AG10803 (cell line): ENCODE measurements at regions not wholly inside any gene's neighbourhood (a gene's known extent, or its start where the extent isn't known, plus 50 kb on each side); places are given as distances from the start of the nearest gene placed in this dataset.

Experiments used
- DNase-seq: peaks from one replicate; pipeline ENCODE4 v3.0.0; 2010; ENCODE audit warnings: low read depth
- H3K4me3 ChIP-seq: 2 replicates; pipeline ENCODE4 v1.5.1; 2011; ENCODE audit warnings: mild to moderate bottlenecking, low read length, control low read depth
- TF ChIP-seq, protein P1 (sequence below): conservative IDR thresholded peaks from 2 replicates; pipeline ENCODE4 v1.5.1; 2011; ENCODE audit warnings: mild to moderate bottlenecking, low read length, control low read depth, inconsistent platforms

DNA sequence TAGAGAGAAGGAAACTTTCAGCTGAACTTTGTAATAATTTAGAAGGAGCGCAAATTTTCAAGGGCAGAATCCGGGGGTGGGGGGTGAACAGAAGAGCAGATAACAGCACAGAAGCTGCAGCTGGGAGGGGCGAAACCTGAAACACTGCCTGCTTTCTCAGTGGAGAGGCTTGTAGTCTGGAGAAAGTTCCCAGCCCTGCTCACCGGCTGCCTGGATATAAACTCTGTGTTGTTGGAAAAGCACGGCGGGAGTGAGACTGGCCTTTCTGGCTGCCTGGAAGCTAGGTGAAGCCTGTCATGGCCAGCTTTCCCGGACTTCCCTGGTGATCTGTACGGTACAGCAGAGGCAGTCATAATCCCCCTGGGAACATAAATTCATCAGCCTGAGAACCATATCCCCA is 1352.1 kb upstream of the DIAPH2 start:
- TF ChIP-seq, protein P1, sequence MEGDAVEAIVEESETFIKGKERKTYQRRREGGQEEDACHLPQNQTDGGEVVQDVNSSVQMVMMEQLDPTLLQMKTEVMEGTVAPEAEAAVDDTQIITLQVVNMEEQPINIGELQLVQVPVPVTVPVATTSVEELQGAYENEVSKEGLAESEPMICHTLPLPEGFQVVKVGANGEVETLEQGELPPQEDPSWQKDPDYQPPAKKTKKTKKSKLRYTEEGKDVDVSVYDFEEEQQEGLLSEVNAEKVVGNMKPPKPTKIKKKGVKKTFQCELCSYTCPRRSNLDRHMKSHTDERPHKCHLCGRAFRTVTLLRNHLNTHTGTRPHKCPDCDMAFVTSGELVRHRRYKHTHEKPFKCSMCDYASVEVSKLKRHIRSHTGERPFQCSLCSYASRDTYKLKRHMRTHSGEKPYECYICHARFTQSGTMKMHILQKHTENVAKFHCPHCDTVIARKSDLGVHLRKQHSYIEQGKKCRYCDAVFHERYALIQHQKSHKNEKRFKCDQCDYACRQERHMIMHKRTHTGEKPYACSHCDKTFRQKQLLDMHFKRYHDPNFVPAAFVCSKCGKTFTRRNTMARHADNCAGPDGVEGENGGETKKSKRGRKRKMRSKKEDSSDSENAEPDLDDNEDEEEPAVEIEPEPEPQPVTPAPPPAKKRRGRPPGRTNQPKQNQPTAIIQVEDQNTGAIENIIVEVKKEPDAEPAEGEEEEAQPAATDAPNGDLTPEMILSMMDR: no peak
- DNase-seq: no peak

DNA sequence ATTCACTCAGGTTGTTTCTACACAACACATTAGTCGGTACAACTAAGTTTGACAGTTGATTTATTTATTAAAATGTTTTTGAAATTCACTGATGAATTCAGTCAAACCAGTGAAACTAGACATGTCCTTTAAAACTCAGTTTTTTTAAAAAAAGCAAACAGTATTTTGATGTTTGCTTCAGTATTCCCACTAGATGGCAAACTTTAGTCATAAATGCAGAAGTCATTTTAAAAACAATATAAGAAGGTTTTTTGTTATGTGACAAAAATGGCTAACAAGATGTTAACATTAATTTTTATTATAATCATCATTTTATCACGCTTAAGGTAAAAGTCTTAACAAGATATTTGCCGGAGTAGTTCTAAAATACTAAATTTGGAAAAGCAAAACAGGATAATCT is 1337.8 kb upstream of the DIAPH2 start:
- H3K4me3 ChIP-seq: no peak overlapping the region
- DNase-seq: no peak
- TF ChIP-seq, protein P1: no peak

More for the DNA sequence above, 1352.1 kb upstream of the DIAPH2 start:
- no peak overlapping the region for H3K4me3 ChIP-seq

DNA sequence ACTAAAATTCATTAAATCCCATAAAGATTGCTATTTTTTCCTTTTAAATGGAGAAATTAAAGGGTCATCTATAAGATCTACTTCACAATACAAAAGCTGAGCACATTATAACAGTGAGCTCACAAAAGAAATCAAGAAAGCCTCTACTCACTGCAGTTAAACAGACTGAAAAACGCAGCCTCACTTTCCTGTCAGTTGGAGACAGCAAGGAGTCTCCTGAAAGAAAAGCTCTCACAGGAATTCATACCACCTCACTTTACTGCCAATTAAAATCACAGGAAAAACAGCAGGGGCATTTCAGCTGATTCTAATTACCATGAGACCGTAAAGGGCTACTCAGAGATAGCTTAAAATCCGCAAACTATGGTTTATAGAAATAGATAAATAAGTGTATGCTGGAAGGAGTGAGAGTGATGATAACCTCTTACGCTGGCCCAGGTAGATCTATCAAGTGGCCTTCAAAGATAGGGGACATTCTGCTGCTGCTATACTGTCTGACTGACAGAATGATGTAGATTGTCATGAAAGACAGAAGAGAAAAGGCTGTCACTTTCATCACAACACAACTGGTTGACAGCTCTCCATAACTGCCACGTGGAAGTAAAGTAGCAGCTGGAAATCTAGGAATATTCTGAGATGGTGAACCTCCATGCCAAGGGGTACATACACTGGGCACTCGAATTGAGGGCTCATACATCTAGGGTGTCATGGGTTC is 1333.7 kb upstream of the DIAPH2 start:
- DNase-seq: no peak
- TF ChIP-seq, protein P1: no peak
- no peak overlapping the region for H3K4me3 ChIP-seq

DNA sequence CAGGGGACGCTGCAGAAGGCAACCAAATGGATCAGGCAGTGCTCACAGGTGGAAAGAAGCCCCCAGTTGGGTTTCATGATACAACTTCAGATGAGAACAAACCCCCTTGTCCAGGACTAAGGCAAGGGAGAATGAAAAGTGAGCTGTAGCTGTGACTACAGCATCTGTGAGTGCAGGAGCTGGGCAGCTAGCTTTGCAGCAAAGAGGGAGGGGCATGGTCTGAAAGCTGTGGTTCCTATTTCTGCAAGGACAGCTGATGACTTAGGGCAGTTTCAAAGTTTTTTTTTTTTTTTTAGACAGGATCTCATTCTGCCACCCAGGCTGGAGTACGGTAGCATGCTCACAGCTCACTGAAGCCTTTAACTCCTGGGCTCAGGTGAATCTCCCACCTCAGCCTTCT is 1317.4 kb upstream of the DIAPH2 start:
- H3K4me3 ChIP-seq: no peak overlapping the region
- DNase-seq: no peak
- TF ChIP-seq, protein P1: no peak

DNA sequence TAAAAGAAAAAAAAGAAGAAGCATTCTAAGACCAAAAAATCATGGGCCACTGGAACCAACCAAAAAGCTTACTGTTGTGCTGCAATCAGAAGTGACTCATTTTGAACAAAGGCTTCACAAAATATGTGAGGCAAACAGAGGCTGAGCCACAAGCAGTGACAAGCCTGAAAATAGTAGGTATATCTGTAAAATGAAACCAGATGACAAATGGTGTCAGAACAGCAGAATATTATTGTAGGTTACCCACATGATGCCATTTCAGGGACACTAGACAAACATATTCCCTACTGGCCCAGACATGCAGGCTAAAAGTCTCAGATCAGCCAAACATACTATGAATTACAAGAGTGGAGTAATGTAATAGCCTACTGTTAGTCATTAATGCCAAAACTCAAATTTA is 1301.8 kb upstream of the DIAPH2 start:
- TF ChIP-seq, protein P1: no peak
- no peak for DNase-seq
- H3K4me3 ChIP-seq: no peak overlapping the region

DNA sequence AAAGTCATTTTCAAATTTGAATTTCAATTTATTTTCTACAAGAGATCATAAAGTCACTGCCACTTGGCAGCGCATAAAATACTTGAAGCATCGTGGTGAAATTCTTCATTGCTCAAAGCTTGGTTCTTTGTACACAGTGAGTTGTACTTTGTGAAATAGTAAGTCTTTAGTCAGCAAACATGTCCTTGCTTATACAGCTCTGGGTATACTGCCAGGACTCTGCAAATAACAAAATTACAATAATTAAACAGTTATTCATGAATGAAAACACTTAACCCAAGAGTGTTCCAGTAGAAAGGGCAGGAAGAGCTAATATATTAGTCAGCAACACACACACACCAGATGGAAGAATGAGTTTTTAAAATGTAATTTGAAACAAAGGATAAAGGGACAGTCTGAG is 1300.9 kb upstream of the DIAPH2 start:
- TF ChIP-seq, protein P1: no peak
- DNase-seq: no peak
- no peak overlapping the region for H3K4me3 ChIP-seq

DNA sequence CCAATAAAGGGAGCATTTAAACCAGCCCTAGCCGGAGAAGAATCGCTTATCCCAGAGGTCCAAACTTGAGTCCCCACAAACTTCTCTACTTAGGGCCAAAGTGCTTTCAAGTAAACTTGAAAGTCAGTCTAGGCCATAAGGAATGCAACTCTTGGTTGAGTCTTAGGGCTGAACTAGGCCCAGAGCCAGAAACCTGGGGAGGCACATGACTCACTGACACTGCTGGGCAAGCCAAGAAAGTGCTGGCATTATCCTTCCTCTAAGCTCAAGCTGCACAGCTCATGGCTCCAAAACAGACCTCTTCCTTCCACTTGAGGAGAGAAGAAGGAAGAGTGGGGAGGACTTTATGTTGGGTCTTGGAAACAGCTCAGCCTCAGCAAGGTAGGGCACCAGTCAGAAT is 1257.3 kb upstream of the DIAPH2 start:
- no peak overlapping the region for H3K4me3 ChIP-seq
- DNase-seq: no peak
- TF ChIP-seq, protein P1: no peak
